ENCODE measurements at regions not wholly inside any gene's neighbourhood (a gene's known extent, or its start where the extent isn't known, plus 50 kb on each side); places are given as distances from the start of the nearest gene placed in this dataset.

GRCh38 chr4:124085561-124086180, 626.9 kb downstream of the ANKRD50 start:
- TF ChIP-seq CTCF (IDR thresholded peaks at IDR 0.05) (no peak), POLR2A (IDR thresholded peaks at IDR 0.05) (no peak)
